COLO829 (cell line): ENCODE measurements at regions not wholly inside any gene's neighbourhood (a gene's known extent, or its start where the extent isn't known, plus 50 kb on each side); places are given as distances from the start of the nearest gene placed in this dataset.
"Not testable (repeated sequence)": the region's sequence is repeated elsewhere in the genome, so short reads cannot be mapped to it uniquely, and the experiment has no call there.

ENCODE experiments used
- DNase-seq: peaks from one replicate; pipeline ENCODE4 v3.0.0; 2012; ENCODE audit warnings: low spot score

- DNase-seq = no peak
These were observed 910.1 kb upstream of the FAT3 start for GRCh38 chr11:91314521-91314920.

DNA sequence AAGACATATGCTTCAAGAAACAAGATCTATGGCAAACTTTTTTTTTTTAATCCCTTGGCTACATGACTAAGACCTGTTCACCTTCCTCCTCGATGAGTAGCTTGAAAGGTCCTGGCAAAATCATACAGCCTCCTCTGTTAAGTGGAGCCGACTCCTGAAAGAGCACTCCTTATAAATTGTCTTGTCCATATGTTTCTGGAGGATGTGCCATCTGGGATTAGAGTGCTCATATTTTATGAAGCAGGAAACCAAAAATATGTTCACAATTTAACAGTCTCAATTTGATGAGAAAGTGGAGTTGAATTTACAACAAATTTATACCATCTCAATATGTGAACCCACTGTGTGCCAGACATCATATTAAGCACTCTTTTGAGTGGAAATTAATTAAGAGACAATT is 912.1 kb upstream of the FAT3 start:
- no peak for DNase-seq

- DNase-seq = no peak
These were observed 914.5 kb upstream of the FAT3 start for GRCh38 chr11:91310085-91310484.

GRCh38 chr11:91308069-91308468 is 916.5 kb upstream of the FAT3 start:
- DNase-seq = no peak

DNA sequence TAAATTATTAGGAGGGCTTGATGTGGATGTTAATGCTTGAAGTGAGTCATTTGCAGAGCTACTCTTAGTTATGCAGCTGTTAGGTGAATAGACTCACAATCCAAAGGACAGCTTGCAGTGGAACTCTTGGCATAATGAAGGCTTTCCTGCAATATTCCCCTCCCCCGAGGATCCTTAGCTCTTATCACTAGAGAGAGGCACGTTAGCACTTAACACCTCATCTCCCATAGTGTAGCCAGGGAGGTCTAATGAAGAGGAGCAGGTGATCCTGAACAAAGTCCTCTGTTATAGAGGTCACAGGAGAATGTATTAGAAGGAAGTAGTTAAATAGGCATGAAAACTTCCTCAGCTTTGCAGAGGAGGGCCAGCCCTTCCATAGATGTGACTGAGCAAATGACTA is 919.2 kb upstream of the FAT3 start:
- no peak for DNase-seq

GRCh38 chr11:91303749-91304148 is 920.9 kb upstream of the FAT3 start:
- no peak for DNase-seq

GRCh38 chr11:91299980-91300379 is 924.6 kb upstream of the FAT3 start:
- DNase-seq = no peak

DNA sequence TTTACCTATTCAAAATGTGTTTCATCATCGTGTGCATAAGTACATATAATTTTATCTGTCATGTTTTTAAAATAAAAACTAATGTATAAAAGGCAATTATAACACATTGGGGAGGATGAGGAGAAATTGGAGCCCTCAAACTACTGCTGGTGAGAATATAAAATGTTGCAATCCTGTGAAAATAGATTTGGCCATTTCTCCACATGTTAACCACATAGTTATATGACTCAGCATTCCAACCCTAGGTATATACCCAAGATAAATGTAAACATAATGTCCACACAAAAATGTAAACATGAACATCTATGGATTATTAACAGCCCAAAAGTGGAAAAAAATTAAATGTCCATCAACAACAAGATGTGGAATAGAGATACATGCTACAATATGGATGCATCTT is 928.0 kb upstream of the FAT3 start:
- no peak for DNase-seq

- DNase-seq = no peak
These were observed 929.0 kb upstream of the FAT3 start for GRCh38 chr11:91295591-91295990.

DNA sequence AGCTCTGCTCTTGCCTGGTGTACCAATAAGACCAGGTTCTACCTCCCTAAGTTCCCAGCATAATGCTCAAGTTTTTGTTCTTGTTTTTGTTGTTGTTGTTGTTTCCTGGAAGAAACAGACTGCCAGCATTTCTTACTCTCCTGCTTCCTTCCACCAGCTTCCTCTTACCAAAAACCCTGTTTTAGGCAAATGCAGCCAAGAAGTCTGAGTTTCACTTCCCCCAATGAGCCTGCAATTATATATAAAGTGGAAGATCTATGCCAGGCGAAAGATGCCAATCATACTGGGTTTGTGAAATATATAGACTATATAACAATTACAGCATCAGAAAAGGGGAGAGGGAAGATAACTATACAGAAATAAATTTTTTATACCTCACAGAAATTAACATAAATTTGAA is 931.5 kb upstream of the FAT3 start:
- DNase-seq = no peak

GRCh38 chr11:91272089-91272488 is 952.5 kb upstream of the FAT3 start:
- no peak for DNase-seq

- not testable (repeated sequence) for DNase-seq
These were observed 955.9 kb upstream of the FAT3 start for GRCh38 chr11:91268512-91269295.

DNA sequence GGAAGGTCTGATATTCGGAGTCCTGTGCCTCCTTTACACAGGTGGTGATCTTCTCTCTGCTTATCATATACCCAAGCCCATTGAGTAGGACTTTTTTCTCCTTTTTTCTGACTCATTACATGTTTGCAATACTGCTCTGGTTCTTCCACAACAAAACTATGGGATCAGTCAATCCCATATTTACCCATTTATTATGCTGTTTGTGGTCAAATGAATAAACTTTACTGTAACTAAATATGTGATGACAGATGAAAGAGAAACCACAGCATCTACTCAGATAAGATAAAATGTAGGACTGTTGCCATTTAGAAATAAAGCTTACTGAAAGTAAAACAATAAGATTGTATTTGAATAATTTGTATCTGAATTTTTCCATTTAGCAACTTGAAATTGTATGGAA is 958.7 kb upstream of the FAT3 start:
- no peak for DNase-seq

DNA sequence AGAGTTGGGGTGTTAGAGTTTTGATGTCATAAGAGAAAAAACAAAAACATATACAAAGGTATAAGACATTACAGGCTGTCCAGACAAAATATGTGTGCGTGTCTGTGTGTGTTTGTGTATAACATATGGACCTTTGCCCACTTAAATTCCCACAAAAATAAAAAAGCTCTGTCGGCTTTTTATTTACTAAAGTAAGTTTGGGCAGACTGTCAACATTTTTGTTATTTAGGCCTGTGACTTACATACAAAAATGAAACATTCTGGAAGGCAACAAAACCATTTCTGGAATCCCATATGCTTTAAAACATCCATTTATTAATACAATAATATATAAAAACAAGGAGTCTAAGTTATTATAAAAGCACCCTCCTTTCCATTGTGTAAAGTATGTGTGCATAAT is 960.1 kb upstream of the FAT3 start:
- DNase-seq = no peak

GRCh38 chr11:91263496-91264365 is 960.9 kb upstream of the FAT3 start:
- DNase-seq = no peak

- no peak for DNase-seq
These were observed 963.1 kb upstream of the FAT3 start for GRCh38 chr11:91261513-91261912.

DNA sequence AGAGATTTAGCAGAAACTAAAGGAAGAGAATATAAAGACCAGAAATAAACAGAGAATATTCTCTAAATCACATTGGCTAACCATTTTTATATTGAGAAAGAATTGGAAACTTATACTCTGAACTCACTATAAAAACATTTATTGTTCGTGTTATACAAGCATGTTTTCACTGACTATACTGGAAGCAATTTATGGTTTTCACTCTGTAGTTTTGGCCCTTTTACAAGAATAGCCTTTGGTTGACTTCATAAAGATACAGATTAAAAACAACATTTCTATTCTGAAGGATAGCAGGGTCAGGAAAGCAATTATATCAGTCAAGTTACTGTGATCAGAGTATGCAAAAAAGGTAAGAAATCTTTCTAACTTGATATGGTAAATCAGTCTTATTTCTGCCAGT is 965.7 kb upstream of the FAT3 start:
- DNase-seq = no peak

- no peak for DNase-seq
These were observed 967.0 kb upstream of the FAT3 start for GRCh38 chr11:91257667-91258066.

GRCh38 chr11:91248199-91248807 is 976.3 kb upstream of the FAT3 start:
- DNase-seq = no peak

DNA sequence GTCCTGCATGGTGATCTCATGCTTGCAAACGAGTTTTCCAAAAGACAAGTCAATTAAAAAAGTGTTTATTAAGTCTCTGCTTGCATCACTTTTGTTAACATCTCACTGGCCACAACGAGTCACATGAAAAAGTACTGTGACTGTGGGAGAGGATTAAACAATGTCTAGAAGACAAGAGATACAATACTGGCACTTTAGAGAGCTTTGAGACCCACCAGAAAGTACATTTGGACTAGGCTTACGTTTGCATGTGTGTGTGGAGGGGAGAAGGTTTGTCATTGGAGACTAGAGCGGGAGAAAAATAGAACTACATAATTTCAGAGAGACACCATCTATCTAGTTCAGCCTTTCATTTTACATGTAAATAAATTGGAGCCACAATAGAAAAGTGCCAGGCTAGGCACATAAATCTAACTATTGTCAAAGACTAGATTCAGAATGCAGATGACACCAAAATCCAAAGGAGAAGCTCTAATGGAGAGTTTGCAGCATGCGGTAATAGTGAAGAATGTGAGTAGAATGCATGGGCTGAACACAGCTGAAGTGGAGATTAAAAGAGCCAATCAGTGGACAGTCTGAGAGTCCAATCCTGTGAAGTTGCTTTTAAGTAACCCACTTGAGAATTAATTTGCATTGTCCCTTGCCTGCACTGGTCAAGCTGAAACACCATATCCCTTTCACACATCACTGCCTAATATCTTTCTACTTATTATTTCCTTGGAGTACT is 977.4 kb upstream of the FAT3 start:
- no peak for DNase-seq

DNA sequence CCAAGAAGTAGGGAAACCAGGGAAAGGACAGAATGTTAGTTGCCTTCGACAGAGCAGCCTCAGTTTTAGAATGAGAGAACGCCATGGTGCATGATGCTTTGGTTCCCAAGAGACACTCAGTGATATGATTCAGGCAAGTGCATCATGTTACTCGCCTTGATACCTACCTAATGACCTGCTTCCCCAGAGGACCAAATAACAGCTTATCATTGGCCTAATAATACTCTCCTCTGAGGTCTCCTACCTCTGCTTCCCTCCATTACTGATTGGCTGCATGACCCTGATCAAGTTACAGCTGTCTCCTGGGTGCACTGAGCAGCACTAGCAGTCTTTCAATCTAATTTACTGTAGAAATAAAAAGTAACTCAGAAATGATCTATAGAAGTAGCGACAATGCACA is 979.7 kb upstream of the FAT3 start:
- DNase-seq = no peak

DNA sequence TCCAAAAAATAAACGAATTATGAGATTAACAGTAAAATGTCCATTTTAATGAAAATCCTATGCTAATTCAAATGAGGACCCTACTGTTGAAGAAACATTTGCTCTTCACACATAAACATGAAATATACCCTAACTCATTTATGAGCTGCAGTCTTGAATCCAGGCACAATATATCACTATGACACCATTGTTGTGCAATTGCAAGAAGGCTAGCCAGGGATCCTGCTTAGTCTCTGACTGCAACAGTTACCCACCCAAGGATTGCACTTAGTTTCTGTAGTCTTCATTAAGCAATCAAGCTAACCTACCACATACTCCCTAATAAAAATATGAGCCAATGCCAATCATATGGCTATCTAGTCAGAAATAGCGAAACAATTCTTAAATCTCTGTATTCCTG is 981.0 kb upstream of the FAT3 start:
- no peak for DNase-seq
